NCI-H345 treated with DMSO at 0.1 percent for 48 hours (cell line): ENCODE measurements at regions not wholly inside any gene's neighbourhood (a gene's known extent, or its start where the extent isn't known, plus 50 kb on each side); places are given as distances from the start of the nearest gene placed in this dataset.

Experiments
- DNase-seq: peaks from one replicate; lab custom pipeline; 2025; ENCODE audit not compliant: unreplicated experiment; lab: John Stamatoyannopoulos, UW

DNA sequence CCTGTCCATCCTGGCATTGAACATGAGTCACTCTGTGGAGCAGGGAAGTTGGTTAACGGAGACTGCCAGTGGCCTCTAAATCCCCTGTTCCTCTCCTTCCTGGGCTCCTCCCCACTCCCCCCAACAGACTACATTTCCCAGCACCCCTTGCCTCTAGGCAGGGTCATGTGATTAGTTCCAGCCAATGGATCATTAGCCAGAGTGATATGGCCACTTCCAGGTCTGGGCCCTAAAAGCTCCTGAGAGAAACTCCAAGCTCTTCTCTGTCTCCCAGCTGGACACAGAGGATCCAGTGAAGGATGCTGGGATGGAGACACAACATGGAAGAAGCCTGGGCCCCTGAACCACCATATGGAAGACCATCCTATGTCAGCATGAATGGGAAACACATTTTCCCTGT is 54.4 kb upstream of the RFLNA start:
- no peak for DNase-seq

DNA sequence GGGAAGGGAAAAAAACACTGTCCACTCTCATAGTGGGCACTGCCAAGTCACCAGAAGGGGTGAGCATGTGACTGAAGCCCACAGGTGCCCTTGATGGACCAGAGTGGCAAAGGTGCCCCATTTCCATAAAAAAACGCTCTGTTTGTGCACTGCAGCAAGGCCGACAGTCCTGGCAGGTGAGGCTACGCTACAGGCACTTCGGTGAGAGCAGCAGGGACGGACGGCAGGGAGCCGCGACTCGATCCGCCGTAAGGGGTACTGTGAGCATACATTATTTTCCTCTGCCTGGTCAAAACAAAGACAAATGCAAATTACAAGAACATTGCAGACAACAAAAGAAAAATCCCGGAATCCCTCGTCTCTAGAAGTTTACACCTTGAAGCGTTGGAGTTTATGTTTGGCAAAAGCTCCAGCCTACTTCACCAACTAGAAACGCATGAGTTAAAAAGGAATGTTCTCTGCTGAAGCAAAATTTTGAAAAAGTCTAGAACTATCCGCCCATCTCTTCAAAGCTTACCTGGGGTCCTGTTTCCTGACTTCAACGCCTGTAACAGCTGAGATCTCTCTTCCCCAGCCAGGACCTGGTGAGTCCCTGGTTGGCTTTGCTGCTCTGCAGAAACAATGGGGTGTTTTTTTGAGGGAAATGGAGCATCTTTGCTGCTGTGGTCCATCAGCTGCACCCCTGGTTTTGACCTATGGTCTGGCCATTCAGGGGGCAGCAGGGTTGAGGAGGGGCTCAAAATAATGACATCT is 52.9 kb upstream of the RFLNA start:
- no peak for DNase-seq

- DNase-seq: no peak
Measured at GRCh38 chr12:124242529-124243065, 52.3 kb upstream of the RFLNA start.

DNA sequence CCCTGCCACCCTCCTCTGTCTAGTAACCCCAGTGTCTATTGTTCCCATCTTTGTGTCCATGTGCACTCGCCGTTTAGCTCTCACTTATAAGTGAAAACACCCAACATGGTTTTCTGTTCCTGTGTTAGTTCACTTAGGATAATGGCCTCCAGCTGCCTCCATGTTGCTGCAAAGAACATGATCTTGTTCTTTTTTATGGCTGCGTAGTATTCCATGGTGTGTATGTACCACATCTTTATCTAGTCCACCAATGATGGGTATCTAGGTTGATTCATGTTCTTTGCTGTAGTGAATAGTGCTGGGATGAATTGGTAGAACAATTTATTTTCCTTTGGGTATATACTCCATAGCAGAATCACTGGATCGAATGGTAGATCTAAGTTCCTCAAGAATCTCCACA is 51.0 kb upstream of the RFLNA start:
- no peak for DNase-seq
